NCI-H2171 (cell line): ENCODE measurements at regions not wholly inside any gene's neighbourhood (a gene's known extent, or its start where the extent isn't known, plus 50 kb on each side); places are given as distances from the start of the nearest gene placed in this dataset.
"Not testable (repeated sequence)": the region's sequence is repeated elsewhere in the genome, so short reads cannot be mapped to it uniquely, and the experiment has no call there.

Source experiments
- DNase-seq: peaks from one replicate; lab custom pipeline; 2025; lab: John Stamatoyannopoulos, UW

DNA sequence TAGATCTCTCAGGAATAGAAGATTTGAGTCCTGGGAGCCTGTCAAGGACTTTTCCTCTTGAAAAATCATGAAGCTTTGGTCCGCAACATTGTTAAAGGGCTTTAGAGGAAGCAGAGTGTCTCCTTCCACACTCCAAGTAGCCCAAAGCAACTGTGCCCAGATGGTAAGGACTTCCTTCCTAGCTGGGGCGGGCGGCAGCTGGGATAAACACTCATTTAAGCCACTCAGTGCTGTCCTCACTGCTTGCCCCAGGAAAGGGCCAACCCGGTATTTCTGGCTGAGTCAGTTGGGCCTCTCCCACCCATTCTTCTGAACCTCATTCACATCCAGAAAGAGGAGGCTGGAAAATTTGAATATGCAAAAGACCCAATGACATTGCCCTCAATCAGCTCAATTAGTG, 144.3 kb downstream of the CHIC2 start:
- no peak for DNase-seq

GRCh38 chr4:53919535-53919934, 144.9 kb downstream of the CHIC2 start:
- no peak for DNase-seq

GRCh38 chr4:53917729-53918128, 146.7 kb downstream of the CHIC2 start:
- no peak for DNase-seq

- DNase-seq: no peak
Measured at GRCh38 chr4:53916431-53916889, 147.9 kb downstream of the CHIC2 start.

- DNase-seq: no peak
Measured at GRCh38 chr4:53914313-53915016, 149.9 kb downstream of the CHIC2 start.

DNA sequence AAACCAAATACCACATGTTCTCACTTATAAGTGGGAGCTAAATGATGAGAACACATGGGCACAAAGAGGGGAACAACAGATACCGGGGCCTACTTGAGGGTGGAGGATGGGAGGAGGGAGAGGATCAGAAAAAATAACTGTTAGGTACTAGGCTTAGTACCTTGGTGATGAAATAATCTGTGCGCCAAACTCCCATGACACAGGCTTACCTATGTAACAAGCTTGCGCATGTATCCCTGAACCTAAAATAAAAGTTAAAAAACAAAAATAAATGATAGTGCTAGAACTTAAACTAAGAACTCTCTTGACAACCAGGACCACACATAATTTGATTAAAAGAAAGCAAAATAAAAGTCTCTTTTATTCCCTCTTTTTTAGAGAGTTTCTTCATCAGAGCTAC, 150.6 kb downstream of the CHIC2 start:
- DNase-seq: no peak

DNA sequence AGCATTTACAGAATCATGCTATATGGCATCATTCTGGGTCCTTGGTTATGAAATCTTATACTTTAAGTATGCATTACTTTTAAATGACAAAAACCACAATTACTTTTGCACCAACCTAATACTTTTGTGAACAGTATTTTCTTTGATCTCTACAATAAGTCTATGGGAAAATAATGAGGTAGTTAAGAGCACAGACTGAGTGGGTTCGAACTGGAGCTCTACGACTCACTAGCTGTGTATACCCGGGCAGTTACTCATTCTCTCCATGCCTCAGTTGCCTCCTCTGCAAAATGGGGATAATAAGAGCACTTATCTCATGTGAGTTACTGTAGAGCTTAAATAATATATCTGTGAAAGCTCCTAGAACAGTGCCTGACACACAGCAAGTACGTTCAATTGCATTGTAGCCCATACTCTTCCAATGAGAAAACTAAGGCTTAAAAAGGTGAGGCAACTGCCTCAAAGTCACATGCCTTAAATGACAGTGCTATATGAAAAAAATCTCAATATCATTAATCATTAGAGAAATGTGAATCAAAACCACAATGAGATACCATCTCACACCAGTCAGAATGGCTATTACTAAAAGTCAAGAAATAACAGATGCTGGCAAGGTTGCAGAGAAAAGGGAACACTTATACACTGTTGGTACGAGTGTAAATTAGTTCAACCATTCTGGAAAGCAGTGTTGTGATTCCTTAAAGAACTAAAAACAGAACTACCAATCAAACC, 151.5 kb downstream of the CHIC2 start:
- no peak for DNase-seq

- no peak for DNase-seq
Measured at GRCh38 chr4:53908661-53909078, 155.7 kb downstream of the CHIC2 start.

DNA sequence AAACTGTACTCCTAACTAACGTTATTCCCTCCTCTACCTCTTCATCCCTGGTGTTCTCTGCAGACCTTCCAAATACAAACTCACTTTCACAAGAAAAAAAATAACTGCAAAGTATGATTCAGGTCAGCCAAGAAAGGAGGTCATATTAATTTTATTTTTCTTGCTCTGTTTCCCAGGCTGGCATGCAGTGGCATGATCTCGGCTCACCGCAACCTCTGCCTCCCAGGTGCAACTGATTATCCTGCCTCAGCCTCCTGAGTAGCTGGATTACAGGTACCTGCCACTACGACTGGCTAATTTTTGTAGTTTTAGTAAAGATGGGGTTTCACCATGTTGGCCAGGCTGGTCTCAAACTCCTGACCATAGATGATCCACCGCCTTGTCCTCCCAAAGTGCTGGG, 156.6 kb downstream of the CHIC2 start:
- DNase-seq: no peak

- no peak for DNase-seq
Measured at GRCh38 chr4:53906606-53907190, 157.7 kb downstream of the CHIC2 start.

DNA sequence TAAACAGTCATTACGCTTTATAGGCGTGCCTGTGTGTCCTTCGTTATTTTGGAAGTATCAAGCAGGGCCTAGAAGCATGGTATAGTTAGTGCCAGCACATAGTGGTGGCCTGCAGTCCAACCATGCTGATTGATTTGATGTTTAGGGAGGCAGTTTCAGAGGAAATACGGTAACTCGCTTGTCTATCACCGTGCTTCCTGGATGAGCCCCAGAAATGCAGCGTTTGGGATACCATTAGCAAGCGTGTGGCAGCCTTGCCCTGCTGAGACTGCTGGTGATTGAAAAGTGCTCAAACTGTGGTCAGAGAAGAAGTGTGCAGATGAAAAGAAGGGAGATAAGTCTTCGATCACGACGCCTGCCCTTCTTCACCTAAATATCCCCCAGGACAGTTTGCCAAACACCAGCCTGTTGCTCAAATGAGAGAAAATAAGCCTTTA, 158.4 kb downstream of the CHIC2 start:
- no peak for DNase-seq

- DNase-seq: no peak
Measured at GRCh38 chr4:53905276-53905940, 159.0 kb downstream of the CHIC2 start.

GRCh38 chr4:53902786-53903185, 161.6 kb downstream of the CHIC2 start:
- DNase-seq: no peak

DNA sequence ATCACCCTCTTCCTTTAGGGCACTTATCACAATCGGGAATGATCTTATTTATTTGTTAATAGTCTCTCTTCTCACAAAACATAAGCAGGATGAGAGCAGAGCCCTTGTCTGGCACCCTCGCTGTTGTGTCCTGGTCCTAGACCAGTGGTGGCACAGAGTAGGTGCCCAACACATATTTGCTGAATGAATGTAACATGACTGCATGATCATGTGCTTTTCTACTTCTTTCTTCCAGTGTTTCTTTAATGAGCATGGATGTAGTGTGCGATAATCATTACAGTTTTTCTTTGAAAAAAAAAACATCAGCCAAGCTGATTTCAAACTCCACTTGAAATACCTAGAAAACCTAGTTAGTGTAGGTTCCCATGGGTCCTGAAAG, 164.1 kb downstream of the CHIC2 start:
- DNase-seq: no peak

DNA sequence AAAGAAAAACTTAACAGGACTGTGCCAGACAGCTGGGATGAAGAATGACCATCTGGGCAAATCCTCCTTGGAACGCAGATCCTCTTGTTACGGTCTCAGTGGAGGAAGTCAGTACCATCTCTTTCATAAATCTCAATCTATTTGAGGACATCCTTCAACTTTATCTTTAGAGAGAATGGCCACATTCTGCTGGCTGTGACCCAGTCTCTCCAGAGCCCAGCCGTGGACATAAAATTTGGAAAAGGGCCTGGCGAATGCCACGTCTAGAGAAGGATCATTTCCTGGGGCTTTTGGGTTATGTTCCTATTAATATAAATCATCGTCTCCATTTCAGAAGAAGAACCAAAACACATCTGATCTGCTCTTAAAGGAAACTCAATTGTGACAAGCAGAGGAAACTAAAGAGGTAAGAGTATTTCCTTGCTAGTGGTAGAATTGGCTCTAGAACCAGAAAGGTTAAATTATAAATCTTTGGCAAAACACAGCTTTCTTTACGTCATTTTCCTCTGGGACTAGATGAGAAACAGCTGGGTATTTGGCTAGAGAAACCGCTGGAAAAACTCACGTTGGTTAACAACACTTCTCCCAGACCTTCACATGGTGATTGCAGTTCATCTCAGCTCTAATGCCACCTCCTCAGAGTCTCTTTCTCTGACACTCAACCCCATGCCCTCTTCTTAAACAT, 164.7 kb downstream of the CHIC2 start:
- DNase-seq: no peak

DNA sequence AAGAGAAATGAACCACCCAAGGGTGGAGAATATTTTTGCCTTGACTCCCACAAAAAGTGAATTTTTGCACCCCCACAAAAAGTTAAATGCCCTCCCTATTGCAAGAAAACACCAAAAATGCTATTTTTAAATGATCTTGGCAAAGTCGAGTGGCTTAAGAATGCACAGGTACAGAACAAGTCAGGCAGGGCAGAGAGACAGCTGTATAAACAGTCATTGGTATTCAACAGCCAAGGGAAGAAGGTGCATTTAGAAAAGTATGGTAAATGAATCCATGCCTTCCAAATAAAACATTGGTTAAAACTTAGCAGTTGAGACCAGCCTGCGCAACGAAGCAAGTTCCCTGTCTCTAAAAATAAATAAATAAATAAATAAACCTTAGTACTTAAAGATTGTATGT, 169.3 kb downstream of the CHIC2 start:
- no peak for DNase-seq

- DNase-seq: no peak
Measured at GRCh38 chr4:53890461-53890860, 173.9 kb downstream of the CHIC2 start.

DNA sequence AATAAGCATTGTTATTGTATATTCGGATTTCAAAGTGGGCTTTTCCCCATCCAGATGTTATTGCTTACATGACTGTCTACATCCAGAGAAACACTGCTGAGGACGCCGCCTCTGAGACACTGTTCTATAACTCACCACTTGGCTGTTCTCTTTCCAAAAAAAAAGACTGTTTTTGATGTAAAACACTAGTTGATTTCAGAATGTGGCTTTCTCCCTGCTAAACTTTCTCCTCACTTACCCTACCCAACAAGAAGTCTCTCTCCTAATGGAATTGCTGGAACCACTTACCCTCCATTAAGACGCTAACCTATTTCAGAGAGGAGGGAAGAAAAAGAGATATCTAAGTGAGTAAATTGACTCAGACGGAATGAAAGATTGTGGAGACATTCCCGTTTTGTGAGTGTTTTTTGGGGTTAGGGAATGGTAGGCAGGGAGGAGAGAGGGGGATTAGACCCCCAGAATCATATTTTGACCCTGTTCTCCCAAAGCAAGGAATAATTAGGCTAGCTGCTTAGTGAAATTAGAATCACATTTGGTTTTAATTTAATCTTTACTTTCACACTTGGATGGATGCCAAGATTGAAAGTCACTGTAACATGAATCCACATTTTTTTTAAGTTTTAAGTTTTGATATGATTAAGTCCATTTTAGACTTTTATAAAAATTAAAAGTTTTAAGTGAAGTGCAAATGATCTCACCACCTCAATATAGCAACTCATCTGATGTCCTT, 174.9 kb downstream of the CHIC2 start:
- DNase-seq: no peak

DNA sequence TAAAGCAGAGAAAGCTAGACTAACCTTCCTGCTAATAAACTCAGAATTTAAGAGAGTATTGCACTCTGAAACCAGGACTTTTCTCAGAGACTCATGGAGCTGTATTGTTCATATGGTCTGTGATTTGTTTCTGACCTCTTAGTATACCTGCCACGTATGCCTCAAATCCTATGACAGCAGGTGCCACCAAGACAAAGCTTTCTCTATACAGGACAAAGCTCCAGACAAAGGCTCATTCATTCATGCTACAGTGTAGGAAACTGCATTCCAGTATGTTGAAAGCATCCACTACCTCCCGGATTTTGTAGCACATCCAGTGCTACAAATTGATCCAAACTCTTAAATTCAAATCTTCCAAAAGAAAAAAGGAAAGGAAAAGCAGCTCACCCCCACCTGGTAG, 178.3 kb downstream of the CHIC2 start:
- no peak for DNase-seq

DNA sequence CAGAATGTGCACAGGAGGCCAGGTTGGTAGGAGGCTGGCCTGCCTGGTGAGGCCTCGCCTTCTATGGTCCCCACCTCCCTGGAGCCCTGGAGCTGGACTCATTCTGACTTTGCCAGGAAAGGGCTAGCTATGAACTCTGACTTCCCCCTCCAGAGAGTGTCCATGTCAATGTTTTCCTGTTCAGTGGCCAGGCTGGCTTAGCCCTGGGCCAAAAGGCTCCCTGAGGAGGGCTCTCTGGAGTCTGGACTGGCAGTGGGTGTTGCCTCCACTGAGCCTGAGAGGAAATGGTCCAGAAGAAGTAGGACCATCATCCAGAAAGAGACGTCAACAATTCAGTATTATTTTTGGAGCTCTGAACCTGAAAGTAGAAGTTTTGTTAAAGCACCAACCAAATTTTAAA, 178.7 kb downstream of the CHIC2 start:
- no peak for DNase-seq

DNA sequence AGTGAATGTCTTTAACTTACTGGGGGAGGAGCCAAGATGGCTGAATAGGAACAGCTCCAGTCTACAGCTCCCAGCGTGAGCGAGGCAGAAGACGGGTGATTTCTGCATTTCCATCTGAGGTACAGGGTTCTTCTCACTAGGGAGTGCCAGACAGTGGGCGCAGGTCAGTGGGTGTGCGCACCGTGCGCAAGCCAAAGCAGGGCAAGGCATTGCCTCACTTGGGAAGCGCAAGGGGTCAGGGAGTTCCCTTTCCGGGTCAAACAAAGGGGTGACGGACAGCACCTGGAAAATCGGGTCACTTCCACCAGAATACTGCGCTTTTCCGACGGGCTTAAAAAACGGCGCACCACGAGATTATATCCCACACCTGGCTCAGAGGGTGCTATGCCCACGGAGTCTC, 187.3 kb downstream of the CHIC2 start:
- DNase-seq: not testable (repeated sequence)
